Muscle of leg (tissue), 3 donors: ENCODE measurements at regions not wholly inside any gene's neighbourhood (a gene's known extent, or its start where the extent isn't known, plus 50 kb on each side); places are given as distances from the start of the nearest gene placed in this dataset.

Source experiments
- DNase-seq: peaks from one replicate; pipeline ENCODE4 v3.0.0; 2013
- H3K27ac ChIP-seq: one replicate; pipeline ENCODE4 v1.5.1; 2013; ENCODE audit warnings: mild to moderate bottlenecking, low read length, control low read depth
- H3K27me3 ChIP-seq: one replicate; pipeline ENCODE4 v1.6.1; 2013; ENCODE audit warnings: low read length; ENCODE audit not compliant: control insufficient read depth, insufficient read depth
- H3K36me3 ChIP-seq: one replicate; pipeline ENCODE4 v1.6.1; 2013; ENCODE audit warnings: low read length; ENCODE audit not compliant: control insufficient read depth, insufficient read depth
- H3K4me1 ChIP-seq: one replicate; pipeline ENCODE4 v1.6.1; 2013; ENCODE audit warnings: low read length; ENCODE audit not compliant: control insufficient read depth, insufficient read depth
- H3K4me3 ChIP-seq: one replicate; pipeline ENCODE4 v1.5.1; 2013; ENCODE audit warnings: low read length, control low read depth
- H3K9me3 ChIP-seq: replicated peaks from 2 replicates; pipeline ENCODE4 v1.6.1; 2013; ENCODE audit warnings: low read depth, low read length; ENCODE audit not compliant: control insufficient read depth
- WGBS: methylation state at CpG from one replicate; pipeline ENCODE4 v1.1.5; 2013; ENCODE audit warnings: missing lambda C conversion rate; ENCODE audit not compliant: insufficient coverage; 5-methylcytosine and 5-hydroxymethylcytosine counted together

DNA sequence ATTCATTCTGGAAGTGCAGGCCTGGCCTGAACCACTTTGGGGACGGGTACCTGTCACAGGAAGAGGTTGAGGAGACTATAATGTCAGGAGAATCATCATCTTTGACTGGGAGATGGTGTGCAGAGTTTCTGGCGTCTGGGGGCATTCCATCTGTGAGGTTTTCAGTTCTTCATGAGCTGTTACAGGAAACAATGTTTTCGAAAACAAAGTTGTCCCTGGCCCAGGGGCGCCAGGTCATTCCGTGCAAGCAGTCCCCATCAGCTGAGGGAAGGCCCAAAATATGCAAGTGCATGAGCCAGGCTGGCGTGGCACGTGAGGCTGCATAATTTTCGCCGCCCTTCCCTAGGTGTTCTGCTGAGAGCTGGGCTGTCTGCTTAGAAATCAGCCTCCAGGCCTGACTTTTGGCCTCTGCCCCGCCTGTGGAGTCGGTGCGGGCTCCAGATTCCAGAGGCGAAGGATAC is 68.4 kb upstream of the ATP5PO start:
- no peak overlapping the region for H3K4me3 ChIP-seq
- no peaks in the 10 kb centered on the region for H3K36me3 ChIP-seq
- H3K9me3 ChIP-seq, result no peaks in the 10 kb centered on the region
- WGBS, result 88% methylated on average over 13 of the region's 13 CpGs
- no peaks in the 10 kb centered on the region for H3K27me3 ChIP-seq
- no peak overlapping the region for H3K27ac ChIP-seq
- no peak for DNase-seq
- H3K4me1 ChIP-seq, result no peaks in the 10 kb centered on the region

DNA sequence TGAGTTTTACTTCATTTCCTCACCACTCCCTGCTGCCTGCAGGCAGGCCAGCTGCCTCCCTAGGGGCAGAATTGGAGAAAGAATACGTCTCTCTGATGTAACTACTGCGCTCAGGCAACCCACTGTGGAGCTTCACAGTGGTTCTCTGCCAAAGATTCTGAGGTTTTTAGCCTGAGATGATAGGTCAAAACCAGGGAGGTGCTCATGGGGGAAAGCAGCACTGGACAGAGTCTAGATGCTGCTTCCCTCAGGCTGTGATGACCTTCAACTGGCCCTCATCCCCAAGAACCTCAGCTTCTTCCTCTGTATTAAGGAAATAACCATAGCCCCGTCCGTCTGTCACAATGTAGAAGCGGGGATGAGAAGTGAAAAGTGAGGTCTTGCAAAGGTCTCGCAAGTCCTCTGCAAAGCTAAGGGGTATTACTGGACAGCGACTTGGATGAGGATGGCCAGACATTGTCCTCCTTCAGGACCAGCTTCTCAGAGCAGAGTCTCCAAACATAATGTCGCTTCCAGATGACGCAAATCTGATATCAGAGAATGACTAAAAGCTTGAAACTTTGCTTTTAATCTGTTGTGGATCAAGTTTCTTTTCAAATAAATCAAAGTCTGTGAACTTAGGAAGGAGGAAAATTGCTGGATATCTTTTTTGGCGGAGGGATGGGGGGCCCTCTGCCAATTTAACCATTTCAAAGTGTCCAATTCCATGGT is 65.9 kb upstream of the ATP5PO start:
- Histone ChIP-seq H3K9me3 (no peaks in the 10 kb centered on the region), H3K36me3 (no peaks in the 10 kb centered on the region), H3K4me1 (no peaks in the 10 kb centered on the region), H3K27me3 (no peaks in the 10 kb centered on the region), H3K27ac (no peak overlapping the region), H3K4me3 (no peak overlapping the region)
- peak; percentile 57 for DNase-seq
- WGBS, result 74% methylated on average over 4 of the region's 10 CpGs

DNA sequence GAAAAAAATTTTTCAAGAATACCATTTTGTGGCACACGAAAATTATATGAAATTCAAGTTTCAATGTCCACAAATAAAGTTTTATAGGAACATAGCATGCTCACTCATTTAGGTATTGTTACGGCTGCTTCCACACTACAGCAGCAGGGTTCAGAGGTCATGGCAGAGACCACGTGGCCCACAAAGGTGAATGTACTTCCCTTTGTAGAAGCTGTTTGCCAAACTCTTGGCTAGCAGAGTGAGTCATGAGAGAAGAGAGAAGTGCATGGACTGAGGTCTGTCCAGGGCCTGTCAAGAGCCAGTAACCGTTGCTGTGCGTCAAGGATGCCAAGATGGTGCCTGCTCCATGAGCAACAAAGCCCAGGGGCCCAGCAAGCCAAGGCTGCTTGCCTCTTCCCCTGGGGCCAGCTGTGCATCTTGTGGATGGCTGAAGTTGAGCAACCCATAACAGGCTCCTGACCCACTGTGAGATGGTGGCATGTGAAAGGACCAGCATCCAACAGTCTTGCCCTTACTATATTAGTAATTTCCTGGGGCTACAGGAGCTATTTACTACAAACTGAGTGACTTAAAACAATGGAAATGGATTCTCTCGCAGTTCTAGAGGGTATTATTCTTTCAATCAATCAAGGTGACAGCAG is 64.8 kb upstream of the ATP5PO start:
- no peak for DNase-seq
- Histone ChIP-seq H3K9me3 (no peaks in the 10 kb centered on the region), H3K4me1 (peaks cover 10% of the 10 kb centered on the region), H3K27ac (no peak overlapping the region), H3K36me3 (no peaks in the 10 kb centered on the region), H3K4me3 (no peak overlapping the region), H3K27me3 (no peaks in the 10 kb centered on the region)
- 85% methylated on average over 5 of the region's 6 CpGs for WGBS

DNA sequence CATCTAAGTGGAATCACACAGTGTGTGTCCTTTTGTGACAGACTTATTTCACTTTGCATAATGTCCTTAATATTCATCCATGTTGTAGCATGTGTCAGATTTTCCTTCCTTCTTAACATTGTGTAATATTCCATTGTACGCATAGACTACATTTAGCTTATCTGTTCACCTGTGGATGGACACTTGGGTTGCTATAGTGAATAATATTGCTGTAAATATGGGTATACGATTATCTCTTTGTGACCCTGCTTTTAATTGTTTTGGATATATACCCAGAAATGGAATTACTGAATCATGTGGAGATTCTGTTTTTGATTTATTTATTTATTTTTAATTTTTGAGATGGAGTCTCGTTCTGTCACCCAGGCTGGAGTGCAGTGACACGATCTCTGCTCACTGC is 63.0 kb upstream of the ATP5PO start:
- WGBS, result 80% methylated on average over 2 of the region's 4 CpGs
- Histone ChIP-seq H3K9me3 (no peaks in the 10 kb centered on the region), H3K27ac (no peak overlapping the region), H3K4me3 (no peak overlapping the region), H3K4me1 (peaks cover 10% of the 10 kb centered on the region), H3K36me3 (no peaks in the 10 kb centered on the region), H3K27me3 (no peaks in the 10 kb centered on the region)
- no peak for DNase-seq

DNA sequence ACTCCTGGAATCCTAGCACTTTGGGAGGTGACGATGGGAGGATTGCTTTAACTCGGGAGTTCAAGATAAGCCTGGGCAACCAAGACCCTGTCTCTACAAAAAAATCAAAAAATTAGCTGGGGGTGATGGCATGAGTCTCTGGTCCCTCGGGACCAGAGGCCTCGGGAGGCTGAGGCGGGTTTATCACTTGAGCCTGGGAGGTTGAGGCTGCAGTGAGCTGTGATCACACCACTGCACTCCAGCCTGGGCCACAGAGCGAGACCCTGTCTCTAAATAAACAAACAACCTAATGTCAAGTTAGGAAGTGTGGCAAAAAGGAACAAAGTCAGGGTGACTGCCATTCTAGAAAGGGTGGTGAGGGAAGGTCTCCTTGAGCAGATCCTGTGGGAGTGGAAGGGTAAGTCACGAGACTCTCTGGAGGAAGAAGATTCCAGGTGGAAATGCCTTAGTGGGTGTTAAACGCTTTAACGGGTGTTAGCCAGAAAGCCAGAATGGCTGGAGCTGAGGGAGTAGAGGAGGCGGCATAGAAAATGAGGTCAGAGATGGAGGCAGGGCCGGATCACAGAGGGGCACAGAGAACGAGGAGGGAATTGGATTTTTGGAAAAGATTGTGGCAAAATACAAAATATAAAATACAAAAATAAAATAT is 62.2 kb upstream of the ATP5PO start:
- no peak overlapping the region for H3K4me3 ChIP-seq
- 48% methylated on average over 3 of the region's 12 CpGs for WGBS
- DNase-seq, result no peak
- no peaks in the 10 kb centered on the region for H3K36me3 ChIP-seq
- H3K4me1 ChIP-seq, result peaks cover 10% of the 10 kb centered on the region
- no peaks in the 10 kb centered on the region for H3K9me3 ChIP-seq
- H3K27ac ChIP-seq, result no peak overlapping the region
- no peaks in the 10 kb centered on the region for H3K27me3 ChIP-seq

DNA sequence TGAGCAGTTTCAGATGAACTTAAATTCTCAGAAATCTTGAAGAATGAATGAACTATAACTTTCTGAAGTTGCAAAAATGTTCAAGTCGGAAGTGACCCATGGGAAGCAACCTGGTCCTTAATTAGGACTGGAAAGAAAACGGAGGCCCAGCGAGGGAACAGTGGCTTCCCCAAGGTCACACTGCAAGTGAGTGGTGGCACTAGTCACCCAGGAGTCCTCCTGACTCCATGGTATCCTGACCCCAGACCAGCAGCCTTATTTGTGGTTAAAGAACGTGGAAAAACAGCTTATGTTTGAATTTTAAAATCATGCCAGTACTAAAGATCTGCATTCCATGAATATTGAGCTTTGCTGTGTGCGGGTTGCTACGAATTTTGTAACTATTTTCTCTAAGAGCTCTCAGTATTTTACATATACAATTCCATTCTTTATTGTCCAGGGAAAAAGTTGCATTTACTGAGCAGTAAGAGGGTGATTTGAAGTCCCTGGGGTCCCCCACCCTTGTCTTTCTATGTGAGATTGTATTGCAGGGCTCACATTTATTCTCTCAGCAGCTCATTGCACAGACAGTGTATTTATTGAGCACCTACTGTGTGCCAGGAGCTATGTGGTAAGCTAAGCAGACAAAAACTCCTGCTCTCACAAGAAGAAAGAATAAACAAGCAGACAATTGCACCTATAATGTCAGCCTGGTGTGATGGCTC is 61.6 kb upstream of the ATP5PO start:
- Histone ChIP-seq H3K4me1 (peaks cover 10% of the 10 kb centered on the region), H3K27me3 (no peaks in the 10 kb centered on the region), H3K9me3 (no peaks in the 10 kb centered on the region), H3K4me3 (no peak overlapping the region), H3K36me3 (no peaks in the 10 kb centered on the region), H3K27ac (peak overlapping the region; percentile 17)
- no peak for DNase-seq
- WGBS, result 52% methylated on average over 3 of the region's 6 CpGs

DNA sequence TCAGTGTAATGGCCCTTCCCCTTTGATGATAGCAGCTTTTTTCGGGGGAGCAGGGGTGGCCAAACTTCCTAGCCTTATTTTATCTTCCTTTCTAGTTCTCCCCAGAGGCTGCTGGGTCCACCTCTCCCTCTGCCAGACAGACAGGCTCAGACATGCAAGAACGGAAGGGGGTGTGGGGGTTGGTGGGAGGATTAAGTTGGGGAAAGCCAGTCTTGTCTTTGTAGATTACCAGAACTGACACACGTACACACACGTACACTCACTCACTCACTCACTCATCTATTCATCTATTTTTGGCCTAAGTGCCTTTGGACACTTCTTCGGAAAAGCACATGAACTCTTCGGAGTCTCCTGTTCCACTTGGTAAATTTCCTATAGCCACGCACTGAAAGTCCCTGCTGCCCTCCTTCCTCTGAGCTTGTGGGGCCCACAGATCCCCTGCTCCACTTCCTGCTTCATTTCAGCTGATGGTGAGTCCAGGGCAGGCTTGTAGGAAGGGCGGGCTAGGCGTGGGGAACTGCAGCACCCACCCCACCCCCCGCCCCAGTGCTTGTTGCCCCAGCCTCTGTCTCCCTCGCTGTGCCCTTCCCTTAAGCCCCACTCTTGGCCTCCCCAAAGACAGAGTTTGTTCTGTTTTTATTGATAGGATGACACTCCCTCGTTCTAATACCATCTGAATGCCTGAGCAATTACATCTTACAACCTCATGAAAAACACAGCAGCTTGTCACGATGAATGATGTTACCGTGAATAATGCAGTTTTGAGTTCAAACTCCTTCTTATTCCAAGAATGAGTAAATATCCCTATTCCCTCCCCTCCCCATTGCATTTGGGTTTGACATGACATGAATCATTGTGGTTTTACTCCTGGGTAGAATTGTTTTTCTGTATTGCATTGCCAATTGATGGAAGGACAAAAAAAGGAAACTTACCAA is 60.7 kb upstream of the ATP5PO start:
- Histone ChIP-seq H3K27me3 (no peaks in the 10 kb centered on the region), H3K9me3 (no peaks in the 10 kb centered on the region), H3K36me3 (no peaks in the 10 kb centered on the region), H3K4me1 (peaks cover 10% of the 10 kb centered on the region), H3K27ac (peak overlapping the region; percentile 64), H3K4me3 (no peak overlapping the region)
- DNase-seq, result peak; percentile 92
- 8% methylated on average over 3 of the region's 14 CpGs for WGBS

DNA sequence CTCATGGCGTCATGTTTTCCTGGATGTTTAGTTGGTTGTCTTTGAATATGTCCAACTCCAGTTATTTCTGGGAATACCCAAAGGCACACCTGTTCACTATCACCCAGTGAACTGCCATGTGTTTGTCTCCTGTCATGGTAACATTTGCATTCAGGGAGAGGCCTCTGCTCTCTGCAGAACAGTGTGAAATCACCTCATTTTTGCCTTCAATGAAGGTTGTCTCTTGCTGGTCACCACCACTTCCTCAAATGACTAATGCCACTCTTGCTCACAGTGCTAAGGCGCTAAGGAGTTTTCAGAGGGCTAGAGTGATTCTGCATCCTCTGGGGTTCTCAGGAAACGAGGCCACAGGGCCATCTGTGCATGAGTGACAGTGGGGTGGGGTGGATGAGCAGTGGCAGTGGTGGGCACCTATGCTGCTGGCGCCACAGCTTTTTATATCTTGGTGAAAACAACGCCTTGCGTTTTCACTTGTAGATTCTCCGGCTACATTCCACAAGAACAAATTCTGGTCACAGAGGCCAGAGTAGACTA is 60.0 kb upstream of the ATP5PO start:
- H3K27ac ChIP-seq, result peak overlapping the region; percentile 62
- no peak for DNase-seq
- WGBS, result 57% methylated on average over 4 of the region's 7 CpGs
- H3K9me3 ChIP-seq, result no peaks in the 10 kb centered on the region
- peaks cover 10% of the 10 kb centered on the region for H3K4me1 ChIP-seq
- no peaks in the 10 kb centered on the region for H3K27me3 ChIP-seq
- H3K4me3 ChIP-seq, result no peak overlapping the region
- no peaks in the 10 kb centered on the region for H3K36me3 ChIP-seq
